Glomerular visceral epithelial cell (primary cell): ENCODE measurements at regions not wholly inside any gene's neighbourhood (a gene's known extent, or its start where the extent isn't known, plus 50 kb on each side); places are given as distances from the start of the nearest gene placed in this dataset.

Experiments used
- DNase-seq: peaks from one replicate; pipeline ENCODE4 v3.0.0-alpha.2; 2016; ENCODE audit errors: extremely low spot score

DNA sequence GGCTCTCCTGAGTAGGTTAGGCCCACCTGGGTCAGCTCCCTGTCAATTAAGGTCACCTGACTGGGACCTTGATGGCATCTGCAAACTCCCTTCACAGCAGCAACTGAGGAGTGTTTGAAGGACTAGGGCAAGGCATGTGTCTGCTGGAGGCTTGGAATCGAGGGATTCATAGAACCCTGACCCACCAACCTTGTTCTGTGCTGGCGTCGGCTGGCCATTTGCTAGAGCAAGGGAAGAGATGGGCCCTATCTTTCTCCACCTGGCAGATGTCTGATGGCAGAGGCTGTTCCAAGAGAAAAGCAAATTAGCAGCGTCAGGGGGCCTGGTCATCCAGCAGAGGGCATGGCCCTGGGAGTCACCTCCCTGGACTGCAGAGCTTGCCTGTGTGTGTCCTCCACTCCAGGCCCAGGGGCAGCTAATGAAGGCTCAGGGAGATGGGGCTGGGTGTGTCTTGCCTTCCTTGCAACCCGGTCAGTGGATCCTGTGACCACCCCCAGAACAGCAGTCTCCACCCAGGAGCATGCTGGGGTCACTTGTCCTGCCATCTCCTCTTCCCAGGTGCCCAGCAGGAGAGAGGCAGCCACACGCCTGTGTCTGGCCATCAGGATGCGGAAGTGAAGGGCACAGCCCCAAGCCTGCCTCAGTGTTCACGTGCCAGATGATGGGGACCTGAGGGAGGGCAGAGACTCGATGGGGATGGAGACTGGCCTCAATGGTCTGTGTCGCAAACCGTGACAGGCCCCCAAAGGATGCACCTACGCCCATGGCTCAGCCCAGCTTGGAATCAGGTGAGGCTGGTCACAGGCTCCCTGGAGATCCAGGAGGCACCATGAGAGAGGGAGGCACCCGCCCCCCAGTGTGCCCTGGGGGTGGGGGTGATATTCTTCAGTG is 53.9 kb downstream of the BARX1 start:
- DNase-seq, result no peak

DNA sequence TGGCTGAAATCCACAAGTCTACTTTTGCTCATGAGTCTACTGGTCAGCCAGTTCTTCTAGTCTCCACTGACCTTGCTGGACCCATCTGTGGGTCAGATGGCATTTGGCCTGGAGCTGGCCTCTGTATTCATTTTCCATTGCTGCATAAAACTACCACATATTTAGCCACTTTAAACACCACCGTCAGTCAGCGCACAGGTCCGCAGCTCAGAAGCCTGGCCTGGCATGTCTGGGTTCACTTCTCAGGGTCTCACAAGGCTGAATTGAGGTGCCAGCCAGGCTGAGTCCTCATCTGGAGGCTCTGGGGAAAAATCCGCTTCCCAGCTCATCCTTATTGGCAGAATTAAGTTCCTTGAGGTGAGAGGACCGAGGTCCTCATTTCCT is 54.7 kb downstream of the BARX1 start:
- DNase-seq, result no peak

GRCh38 chr9:93899609-93900435 is 55.3 kb downstream of the BARX1 start:
- no peak for DNase-seq

- DNase-seq, result no peak
Measured at GRCh38 chr9:93898502-93899426, 56.4 kb downstream of the BARX1 start.

DNA sequence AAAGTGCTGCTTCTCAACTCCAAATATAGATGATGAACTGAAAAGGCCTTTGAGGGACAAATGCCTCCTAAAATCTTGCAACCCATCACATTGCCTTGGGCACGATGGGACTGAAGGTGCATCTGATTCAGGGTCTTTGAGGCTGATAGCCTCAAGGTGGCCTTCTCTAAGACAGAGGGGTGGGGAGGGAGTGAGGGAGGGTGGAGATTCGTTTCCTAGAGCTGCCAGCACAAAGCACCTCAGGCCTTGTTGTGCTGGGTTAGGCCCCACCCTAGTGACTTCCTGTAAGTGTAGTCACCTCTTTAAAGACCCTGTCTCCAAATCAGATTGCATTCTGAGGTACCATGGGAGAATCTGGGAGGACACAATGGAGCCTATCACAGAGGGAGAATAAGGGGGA is 57.1 kb downstream of the BARX1 start:
- no peak for DNase-seq

GRCh38 chr9:93897075-93897970 is 57.8 kb downstream of the BARX1 start:
- DNase-seq, result no peak

DNA sequence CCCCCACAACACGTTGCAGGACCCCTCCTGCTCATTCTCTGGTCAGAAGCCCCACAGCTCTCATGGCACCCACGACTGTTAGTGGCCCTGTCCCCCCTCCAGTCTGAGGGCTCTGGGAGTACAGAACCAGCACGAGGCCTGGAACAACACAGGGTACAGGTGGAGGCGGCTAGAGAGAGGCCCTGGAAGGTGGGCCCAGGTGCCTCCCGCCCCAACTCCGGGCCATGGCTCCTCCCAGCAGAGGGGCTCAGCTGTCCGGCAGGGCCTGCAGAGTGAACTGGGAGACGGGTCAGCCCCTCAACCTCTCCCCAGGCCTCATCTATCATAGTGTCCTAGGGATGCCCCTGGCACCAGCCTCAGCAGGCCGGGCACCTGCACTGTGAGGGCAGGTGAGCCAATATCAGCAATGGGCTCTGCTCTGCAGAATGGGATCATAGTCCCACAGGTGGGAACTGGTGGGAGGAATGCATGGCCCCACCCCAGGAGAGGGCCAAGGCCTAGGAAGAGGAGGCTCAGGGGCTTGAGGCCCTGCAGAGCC is 58.6 kb downstream of the BARX1 start:
- DNase-seq, result no peak

GRCh38 chr9:93896093-93896492 is 59.1 kb downstream of the BARX1 start:
- no peak for DNase-seq

GRCh38 chr9:93895535-93895934 is 59.6 kb downstream of the BARX1 start:
- DNase-seq, result no peak

GRCh38 chr9:93894691-93895079 is 60.5 kb downstream of the BARX1 start:
- DNase-seq, result no peak

DNA sequence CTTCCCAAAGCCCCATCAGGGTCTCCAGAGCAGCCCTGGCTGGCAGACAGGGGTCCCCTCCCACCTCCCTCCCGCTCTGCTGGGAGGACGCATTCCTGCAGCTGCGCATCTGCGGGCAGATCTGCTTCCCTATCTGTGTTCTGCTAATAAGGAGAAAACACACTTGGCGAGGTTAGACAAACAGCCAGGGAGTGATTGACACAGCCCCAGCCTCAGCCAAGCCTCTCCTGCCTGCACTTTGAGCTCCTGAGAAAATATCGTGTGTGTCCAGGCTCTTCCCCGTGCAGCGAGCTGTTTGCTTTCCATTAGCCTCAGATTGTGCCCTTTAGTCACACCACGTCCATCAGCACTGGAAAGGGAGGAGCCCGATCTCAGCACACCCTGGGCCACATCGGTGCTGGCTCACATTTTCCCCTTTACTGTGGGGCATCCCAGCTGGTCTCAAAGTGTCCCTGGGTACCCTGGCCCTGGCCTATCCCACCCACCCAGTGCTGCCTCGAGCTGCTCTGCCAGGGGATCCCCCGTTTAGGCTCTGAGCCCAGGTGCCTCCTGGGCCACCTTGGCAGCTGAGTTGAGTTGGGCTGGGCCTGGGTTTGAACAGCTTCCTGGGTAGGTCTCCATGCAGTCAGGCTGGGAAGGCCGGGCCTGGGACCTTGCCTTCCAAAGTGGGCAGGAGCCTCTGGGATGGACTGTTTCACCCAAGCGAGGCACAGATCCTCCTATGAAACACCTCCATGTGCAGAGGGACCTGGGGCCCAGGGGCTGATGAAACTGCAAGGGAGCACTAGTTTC is 61.1 kb downstream of the BARX1 start:
- DNase-seq, result no peak

- DNase-seq, result no peak
Measured at GRCh38 chr9:93893194-93893593, 62.0 kb downstream of the BARX1 start.

DNA sequence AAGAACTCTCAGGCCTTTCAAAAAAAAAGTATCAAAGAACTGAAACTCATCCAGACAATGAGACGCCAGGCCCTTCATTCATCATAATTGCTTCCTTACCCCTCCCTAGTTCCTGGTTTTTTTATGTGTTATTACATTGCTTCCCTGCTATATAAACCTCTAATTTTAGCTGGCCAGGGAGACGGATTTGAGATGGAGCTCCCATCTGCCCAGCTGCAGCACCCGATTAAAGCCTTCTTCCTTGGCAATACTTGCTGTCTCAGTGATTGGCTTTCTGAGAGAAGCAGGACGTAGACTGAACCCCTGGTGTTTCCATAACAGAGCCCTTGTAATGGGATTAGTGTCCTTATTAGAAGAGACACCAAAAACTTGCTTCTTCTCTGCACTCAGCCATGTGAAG is 62.4 kb downstream of the BARX1 start:
- DNase-seq, result no peak

DNA sequence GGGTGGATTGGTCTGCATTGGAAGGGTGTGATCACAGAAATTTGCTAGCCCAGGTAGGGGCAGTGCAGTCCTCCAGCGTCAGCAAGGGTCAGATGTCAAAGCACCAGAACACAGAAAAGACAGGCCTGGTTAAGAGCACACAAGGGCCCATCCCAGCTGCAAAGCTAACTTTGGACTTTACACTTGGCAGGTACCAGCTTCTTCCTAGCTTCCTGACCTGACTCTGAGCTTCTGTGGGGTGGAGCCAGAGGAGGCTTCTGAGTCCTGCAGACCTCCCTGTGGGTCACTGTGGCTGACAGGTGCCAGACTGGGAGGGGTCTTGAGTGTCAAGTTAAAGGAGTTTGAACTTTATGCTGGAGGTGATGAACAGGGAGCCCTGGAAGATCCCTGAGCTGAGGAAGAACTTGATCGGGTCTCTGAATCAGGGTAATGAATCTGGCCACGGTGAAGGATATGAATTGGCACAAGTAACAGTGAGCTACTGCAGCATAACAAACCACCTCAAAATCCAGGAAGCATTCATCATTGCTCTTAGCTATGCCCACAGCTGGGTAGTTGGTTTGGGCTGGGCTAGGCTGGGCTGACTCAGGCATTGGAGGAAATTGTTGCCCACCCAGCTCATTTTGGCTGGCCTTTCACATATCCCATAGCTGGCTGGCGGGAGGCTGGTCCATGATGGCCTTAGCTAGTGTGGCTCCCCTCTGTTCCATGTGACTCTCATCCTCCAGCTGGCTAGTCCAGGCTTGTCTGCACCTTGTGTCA is 63.4 kb downstream of the BARX1 start:
- no peak for DNase-seq

GRCh38 chr9:93891050-93891449 is 64.1 kb downstream of the BARX1 start:
- DNase-seq, result no peak

GRCh38 chr9:93890436-93890935 is 64.7 kb downstream of the BARX1 start:
- no peak for DNase-seq

- no peak for DNase-seq
Measured at GRCh38 chr9:93886911-93887310, 68.2 kb downstream of the BARX1 start.

DNA sequence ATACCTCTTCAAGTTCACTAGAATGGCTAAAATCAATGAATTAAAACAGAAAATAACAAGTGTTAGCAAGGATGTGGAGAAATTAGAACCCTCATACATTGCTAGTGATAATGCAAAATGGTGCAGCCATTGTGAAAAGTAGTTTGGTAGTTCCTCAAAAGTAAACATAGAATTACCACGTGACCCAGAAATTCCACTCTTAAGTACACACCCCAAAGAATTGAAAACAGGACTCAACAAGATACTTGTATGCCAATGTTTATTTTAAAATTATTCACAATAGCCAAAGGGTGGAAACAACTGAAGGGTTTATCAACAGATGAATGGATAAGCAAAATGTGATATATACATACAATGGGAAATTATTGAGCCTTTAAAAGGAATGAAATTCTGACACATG is 70.3 kb downstream of the BARX1 start:
- no peak for DNase-seq
